DMS 273 treated with DMSO at 0.1 percent for 48 hours (cell line): ENCODE measurements at regions not wholly inside any gene's neighbourhood (a gene's known extent, or its start where the extent isn't known, plus 50 kb on each side); places are given as distances from the start of the nearest gene placed in this dataset.
"Not testable (repeated sequence)": the region's sequence is repeated elsewhere in the genome, so short reads cannot be mapped to it uniquely, and the experiment has no call there.

Experiments used
- DNase-seq: peaks from one replicate; lab custom pipeline; 2025; lab: John Stamatoyannopoulos, UW

DNA sequence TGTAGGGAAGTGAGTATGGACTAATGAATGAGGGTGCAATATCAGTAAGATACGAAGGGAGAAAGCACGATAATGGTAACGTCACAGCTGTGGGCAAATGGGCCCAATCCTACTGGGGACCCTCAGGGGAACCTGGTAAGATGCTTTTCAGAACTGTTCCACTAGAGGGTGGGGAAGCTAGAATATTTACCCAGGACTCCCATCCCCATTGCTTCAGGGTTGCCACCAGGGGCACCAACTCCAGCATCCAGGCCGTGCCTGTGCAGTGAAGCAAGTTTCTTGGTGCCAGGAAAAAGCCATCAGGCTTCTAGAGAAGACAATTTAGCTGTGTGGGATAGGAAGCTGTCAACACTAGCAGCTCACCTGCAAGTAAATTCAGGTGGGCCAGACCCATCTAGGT is 409.3 kb downstream of the AGTPBP1 start:
- DNase-seq: no peak

DNA sequence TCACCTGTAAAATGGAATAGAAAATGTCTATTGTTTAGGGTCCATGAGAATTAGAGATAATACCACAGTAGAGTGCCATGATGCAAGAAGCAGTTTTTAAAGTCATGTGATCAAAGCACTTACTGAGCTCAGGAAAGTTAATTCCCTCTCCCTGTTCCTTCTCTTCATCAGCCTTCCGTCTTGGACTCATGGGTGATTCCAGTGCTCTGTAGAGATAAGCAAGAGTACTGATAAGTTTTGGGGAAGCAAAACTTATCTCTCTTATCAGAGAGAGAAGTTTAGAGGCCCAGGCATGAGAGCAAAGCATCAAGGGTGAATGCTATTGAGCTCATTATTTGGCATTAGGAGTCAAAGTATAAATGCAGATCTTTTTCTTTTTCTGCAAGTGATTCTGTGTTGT is 410.1 kb downstream of the AGTPBP1 start:
- no peak for DNase-seq

DNA sequence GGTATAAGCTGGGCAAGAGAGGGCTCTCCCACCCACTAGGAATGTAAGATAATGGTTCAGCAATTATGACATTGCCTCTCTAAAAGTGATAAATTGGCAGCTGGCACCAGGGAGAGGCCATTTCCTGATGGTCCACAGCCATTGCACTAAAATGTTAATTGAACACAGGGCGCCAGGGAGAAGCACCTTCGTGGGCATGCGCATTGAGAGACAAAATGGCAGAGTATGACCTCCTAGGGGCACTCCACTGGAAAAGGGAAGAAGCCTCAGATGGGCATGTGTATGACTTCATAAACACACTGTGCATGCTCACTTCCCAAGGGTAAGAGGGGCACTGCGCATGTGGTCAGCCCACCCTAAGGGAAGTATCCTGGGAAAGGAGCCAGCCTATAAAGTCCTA is 419.2 kb downstream of the AGTPBP1 start:
- DNase-seq: no peak

DNA sequence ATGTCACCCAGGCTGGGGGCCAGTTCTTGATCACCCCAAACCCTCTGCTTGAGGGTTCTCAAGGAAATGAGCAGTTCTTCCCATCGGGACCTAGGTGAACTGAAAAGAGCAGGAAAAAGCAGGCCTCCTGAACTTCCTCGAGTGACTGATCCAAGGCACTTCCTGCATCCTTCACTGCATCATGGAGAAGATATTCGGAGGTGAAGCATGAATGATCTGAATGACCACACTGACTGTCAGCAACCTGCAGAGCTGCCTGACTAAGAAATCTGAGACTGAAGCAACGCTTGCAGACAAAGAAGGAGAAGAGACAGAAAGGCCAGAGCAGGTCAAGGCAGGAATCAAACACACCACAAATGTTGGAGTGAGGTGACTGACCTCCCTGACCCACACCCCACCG is 420.2 kb downstream of the AGTPBP1 start:
- no peak for DNase-seq

DNA sequence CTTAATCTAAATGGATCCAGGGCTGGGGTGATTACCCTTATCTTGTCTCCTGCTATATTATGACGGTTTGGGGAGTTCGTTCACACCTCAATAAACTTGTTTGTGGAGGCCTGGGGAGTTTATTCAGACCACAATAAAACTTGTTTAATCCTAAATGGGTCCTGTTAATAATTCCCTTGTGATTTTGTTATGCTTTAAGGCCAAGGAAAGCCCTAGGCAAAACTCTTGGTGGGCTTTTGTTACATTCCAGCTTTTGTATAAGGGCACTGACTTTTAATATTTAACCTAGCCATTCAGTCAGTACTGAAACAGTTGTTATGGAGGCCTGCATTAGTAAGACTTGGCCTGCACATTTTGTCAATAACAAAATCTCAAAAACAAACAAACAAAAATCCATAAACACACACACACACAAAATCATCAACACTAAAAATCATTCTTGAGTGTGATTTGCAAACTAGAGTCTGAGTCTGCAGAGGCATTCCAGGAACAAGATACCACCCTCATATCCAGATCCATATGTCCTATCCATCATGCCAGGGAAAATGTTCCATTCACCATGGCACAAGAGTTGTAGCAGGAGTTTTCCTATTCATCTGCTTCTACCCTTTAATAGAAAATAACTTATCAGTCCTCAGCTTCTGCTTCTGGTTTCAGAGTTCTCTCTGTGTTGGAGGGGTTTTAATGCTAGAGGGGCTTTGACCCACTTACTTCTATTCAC is 421.7 kb downstream of the AGTPBP1 start:
- no peak for DNase-seq

DNA sequence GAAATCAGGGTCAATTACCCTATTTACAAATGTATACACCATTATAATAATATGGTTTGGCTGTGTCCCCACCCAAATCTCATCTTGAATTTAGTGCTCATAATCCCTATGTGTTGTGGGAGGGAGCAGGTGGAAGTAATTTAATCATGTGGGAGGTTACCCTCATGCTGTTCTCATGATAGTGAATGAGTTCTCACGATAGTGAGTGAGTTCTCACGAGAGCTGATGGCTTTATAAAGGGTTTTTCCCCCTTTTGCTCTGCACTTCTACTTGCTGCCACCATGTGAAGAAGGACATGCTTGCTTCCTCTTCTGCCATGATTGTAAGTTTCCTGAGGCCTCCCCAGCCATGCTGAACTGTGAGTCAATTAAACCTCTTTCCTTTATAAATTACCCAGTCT is 426.2 kb downstream of the AGTPBP1 start:
- not testable (repeated sequence) for DNase-seq

DNA sequence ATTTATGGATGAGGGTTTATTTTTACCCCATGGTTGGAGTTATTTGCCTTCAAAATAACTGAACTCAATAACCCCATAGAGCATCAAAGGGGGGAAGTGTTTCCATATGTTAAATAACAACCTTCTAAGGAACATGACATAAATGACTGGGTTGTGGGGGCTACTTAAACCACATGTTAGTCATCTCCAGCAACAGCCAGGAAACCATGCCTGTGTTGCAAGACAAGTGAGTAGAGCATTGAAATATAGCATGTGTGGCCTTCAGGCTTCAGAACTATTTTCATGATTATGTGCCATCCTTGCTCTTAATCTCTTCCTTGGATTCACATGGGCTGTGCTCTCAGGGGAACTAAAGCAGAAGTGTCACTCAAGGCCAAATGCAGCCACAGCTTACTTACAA is 431.2 kb downstream of the AGTPBP1 start:
- no peak for DNase-seq

DNA sequence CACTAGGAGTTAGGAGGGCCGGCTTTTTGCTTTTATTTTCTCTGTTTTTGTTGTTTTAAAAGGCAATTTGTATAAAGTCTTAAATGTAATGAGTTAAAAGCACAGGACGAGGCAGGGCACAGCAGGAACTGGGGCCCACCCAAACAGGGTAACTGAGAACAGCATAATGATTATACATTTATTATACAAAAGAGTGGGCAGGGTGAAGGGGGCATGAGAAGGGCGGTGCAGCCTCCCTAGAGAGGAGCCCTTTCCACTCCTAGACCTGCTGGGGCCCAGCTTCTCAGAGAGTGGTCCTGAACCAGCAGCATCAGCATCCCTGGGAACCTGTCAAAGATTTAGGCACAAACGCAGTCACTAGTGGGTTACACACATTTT is 438.0 kb downstream of the AGTPBP1 start:
- DNase-seq: no peak

DNA sequence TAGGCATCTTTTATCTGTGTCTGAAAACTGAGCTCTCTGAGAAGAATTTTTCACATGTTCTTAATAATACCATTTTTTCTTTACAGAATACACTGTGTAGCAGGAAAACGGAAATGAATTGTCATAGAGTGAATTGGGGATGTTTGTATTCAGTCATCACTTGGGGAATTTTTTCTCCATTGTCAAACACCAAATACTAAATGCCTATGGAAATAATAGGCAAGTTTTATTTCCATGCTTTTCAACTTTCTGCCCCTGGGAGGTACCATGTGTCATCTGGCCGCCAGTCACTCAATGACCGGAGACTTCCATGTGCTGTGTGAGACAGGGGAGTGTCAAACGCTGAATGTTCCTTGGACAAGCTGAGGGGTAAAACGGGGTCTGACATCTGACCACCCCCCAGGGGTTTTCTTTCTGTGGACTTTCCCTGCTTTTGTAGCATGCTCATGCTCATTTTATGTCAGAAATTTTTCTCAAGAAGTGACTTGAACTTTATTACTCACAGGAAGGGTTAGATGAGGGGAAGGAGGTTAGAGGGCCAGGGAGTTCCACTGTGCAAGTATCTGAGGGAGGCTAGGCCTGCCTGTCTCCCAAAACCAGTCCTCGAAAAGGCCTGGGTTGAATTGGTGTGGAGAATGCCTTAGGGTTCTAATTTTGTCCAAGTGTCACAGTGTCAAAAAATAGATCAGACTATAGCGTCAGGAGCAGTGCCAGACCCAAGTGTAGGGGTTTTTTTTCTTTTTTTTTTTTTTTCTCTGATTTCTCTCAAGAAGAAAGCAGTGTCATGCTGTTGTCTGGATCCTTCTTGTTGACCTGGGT is 438.6 kb downstream of the AGTPBP1 start:
- no peak for DNase-seq

DNA sequence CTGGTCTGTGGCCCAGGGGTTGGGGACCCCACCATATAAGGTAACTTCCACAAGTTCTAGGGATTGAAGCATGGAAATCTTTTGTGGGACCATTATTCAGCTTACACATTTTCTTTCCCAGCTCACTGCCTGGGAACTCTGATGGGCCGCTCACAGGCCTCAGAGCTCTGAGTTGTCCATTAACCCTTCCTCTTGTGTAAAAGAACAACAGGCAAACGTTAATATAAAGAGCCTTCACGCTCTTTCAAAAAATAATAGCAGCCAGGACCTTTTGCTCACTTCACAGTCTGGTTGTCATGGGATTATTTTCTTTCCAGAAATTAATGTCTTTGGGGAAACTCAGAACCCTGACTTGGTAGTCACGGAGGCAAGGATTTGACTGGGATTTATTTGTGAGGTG is 443.3 kb downstream of the AGTPBP1 start:
- no peak for DNase-seq

DNA sequence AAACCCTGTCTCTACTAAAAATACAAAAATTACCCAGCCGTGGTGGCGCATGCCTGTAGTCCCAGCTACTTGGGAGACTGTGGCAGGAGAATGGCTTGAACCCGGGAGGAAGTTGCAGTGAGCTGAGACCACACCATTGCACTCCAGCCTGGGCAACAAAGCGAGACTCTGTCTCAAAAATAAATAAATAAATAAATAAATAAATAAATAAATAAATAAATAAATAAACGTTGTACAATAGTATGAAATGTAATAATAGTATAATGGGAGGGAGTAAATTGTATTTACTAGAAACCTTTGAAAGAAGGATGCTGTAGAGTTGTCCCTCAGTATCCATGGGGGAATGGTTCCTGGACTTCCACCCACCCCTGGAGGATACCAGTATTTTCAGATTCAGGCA is 446.5 kb downstream of the AGTPBP1 start:
- not testable (repeated sequence) for DNase-seq

DNA sequence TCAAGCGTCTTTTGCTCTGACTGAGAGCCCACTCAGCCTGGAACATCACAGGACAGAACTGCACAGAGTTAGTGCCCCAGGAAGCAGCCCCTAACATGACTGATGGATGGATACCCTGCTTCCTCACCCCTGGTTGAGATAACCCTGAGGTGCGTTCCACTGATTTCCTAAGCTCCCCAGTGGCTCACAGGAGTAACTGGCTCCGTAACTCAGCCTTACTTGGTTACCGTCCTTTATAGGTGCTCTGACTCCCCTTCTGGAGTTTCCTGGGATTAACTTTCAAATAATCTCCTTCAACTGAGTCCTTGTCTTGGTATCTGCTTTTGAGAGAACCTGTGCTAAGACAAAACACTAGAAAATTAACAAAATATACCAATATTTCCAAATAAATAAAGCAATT is 449.5 kb downstream of the AGTPBP1 start:
- DNase-seq: no peak

DNA sequence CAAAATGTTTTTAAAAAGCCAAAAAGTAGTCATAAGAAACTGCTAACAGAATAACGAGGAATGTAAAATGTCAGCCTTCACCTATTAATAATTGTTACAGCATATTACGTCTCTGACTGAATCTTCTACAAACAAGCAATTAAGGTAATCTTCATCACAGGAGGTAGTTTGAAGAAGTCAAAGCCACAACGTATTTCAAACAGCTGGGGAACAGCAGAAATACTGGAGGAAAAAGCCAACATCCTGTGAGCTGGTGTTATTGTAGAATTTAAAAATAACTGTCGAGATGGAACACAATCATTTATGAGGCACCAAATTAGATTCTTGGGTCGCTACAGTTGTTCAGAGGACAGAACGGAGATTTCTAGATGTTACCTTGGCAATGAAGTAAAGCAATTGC is 450.5 kb downstream of the AGTPBP1 start:
- no peak for DNase-seq

DNA sequence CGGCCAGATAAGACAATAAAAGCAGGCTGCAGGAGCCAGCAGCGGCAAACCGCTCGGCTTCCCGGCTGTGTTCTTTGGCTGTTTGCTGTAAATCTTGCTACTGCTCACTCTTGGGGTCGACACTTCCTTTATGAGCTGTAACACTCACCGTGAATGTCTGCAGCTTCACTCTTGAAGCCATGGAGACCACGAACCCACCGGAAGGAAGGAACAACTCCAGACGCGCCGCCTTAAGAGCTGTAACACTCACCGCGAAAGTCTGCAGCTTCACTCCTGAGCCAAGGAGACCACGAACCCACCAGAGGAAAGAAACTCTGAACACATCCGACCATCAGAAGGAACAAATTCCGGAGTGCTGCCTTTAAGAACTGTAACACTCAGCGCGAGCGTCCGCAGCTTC is 451.7 kb downstream of the AGTPBP1 start:
- DNase-seq: no peak

DNA sequence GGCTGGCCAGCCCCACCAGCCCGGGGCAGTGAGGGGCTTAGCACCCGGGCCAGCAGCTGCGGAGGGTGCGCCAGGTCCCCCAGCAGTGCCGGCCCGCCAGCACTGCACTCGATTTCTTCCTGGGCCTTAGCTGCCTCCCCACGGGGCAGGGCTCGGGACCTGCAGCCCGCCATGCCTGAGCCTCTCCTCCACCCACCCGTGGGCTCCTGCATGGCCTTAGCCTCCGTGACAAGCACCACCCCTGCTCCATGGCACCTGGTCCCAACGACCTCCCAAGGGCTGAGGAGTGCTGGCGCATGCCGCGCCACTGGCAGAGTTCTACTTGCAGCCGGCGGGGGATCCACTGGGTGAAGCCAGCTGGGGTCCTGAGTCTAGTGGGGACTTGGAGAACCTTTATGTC is 452.6 kb downstream of the AGTPBP1 start:
- no peak for DNase-seq

DNA sequence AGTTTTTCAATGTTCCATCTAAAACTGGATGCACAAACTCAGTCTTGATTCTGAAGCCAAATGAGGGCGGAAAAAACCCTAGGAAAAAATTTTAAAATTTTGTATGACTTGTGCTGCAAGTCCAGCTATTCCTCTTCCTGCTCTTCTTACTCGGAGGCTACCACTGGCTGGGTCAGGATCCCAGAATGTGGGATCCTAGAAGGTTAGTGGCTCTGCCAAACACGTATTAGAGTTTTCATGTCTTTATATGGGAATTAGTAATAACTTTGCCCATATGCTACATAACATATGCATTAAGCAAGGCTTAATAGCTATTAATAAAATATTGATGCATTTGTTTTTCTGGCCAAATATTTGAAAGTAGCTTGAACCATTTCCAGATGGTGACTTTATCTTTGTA is 458.3 kb downstream of the AGTPBP1 start:
- no peak for DNase-seq

DNA sequence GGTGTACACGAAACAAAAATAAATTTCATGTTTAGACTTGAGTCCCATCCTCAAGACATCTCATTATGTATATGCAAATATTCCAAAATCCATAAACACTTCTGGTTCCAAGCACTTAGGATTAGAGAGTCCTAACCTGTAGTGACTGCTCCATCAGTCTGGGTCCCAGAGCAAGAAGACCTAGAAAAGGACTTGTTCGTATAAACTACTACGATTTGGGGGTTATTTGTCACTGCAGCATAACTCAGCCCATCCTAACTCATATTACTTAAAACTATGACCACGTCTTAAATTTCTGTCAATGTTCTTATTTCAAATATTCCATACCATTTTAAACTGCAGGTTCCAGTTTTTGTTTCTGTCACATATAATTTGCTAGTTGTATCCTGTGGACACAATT is 463.0 kb downstream of the AGTPBP1 start:
- no peak for DNase-seq

DNA sequence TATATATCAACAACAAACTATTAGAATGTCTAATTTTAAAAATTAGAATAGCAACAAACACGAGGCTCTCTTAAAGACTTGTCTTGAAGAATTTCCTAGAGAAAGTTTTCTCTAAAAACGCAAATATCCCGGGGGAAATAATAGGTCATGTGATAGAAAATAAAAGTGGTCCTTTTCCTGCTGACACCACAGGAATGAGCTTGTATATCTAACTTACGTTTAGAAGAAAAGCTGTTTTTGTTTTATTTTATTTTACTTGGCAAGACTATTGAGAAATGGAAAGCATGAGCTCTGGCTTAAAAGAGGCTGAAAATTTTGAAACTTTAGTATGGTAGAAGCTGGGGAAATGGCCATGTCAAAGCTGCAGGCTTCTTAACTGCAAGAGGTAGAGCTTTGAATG is 465.0 kb downstream of the AGTPBP1 start:
- no peak for DNase-seq

DNA sequence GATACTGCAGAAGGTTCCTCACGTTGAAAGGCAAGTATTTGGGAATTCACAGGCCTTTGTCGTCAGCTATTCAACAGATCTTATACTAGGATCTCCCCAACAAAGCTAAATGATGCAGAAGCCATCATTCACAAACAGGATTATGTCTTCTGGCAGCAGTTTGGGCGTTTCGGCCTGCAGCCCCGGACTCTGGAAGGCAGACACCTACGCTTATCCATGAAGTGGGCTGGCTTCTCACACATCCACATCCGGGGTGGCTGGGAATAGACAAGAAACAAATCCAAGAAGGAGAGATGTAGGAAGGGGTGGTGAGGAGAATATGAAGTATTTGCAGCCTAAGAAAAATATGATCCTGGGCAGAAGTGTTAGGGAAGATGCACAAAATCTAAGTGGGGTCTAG is 471.9 kb downstream of the AGTPBP1 start:
- DNase-seq: no peak

DNA sequence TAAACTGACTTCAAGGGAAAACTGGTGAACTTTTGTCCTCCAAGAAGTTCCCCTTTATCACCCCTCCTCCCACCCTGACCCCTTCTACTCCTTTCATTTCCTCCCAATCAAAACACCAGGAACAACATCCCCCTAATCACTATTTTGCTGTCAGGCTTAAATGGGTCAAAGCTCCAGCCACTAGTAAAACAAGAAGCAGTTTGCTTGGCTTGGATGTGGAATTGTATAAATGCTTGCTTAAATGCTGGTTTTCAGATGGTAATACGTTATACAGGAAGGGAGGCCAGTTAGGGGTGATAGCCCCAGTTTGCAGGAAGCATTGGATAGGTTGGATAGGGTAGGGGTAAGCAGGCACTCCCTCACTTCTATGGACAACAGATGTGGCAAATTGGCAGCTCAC is 473.6 kb downstream of the AGTPBP1 start:
- no peak for DNase-seq

DNA sequence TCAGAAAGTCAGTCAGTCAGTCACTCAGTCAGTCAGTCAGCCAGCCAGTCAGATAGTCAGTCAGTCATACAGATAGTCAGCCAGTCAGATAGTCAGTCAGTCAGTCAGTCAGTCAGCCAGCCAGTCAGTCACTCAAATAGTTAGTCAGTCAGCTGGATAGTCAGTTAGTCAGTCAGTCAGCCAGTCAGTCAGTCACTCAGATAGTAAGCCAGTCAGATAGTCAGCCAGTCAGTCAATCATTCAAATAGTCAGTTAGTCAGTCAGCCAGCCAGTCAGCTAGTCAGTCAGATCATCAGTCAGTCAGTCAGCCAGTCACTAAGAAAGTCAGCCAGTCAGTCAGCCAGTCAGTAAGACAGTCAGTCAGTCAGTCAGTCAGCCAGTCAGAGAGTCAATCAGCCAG is 477.1 kb downstream of the AGTPBP1 start:
- DNase-seq: no peak

DNA sequence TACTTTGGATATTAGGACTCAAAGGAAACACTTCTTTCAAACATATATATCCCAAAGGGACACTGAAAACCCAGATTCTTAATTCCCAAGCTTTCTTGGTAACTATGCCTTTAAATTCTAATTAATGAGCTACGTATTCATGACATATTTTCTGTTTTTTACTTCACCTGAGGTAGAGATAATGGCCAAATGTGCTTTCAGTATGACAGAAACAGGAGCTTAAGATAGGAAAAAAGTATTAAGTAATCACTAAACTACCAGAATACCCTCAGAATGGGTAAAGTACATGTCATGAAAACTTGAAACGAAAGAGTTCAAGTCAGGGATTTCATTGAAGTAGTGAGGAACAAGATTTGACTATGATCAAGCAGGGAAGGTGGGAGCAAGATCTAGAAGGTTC is 478.5 kb downstream of the AGTPBP1 start:
- no peak for DNase-seq

DNA sequence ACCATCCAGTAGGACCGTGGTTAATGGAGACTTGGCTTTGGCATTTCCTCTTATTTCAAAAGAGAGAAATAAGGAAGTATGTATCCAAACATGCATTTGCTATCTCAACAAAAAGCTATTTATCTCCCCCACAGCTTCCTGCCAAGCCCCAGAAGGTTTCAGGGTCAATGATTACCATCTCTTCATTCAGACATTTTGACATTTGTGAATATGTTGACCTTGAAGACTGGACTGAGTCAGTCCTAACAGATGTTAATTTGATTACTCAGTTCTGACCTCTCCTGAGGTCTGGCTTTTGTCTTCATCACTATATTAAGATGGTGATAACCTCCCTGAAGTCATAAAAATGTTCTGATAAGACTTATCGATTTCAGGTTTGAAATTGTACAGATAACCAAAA is 479.4 kb downstream of the AGTPBP1 start:
- no peak for DNase-seq
